Upper lobe of left lung (tissue), 4 donors: ENCODE measurements at regions not wholly inside any gene's neighbourhood (a gene's known extent, or its start where the extent isn't known, plus 50 kb on each side); places are given as distances from the start of the nearest gene placed in this dataset.

Experiments used
- CTCF ChIP-seq, 6 experiments: fragments of 450-650 bp in 4 of 6; fragments of 200-600 bp in 2 of 6; sonication (generic) in 2 of 6; IDR thresholded peaks; one replicate each; pipeline ENCODE4 v1.5.1; 2016 to 2019; ENCODE audit warnings: antibody characterized with exemption in 6 of 6
- POLR2A ChIP-seq, 4 donors: fragments of 450-650 bp; IDR thresholded peaks; one replicate each; pipeline ENCODE4 v1.5.1; 2016 to 2017; ENCODE audit warnings: antibody characterized with exemption in 4 of 4, mild to moderate bottlenecking in 2 of 4

DNA sequence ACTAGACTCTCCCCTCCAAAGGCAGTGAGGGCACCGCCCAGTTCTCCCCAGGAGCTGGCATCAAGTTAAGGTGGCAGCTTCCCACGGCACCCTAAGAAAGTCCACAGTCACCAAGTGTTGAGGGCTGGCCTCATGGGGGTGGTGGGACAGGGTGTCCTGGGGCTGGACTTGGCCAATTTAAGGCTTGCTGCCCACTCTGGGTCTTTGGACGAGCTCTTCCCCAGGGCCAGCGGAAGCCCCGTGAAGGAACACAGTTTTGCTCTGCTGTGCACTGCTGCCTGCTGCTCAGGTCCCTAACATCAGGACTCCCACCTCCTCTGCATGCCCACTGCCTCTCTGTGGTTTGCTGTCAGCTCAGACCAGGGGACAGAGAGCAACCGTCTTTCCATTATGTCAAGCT, 57.3 kb upstream of the TMEM72 start:
- TF ChIP-seq CTCF (IDR thresholded peaks at IDR 0.05) (no peak), POLR2A (IDR thresholded peaks at IDR 0.05) (no peak)
